MM.1S (cell line): ENCODE measurements at regions not wholly inside any gene's neighbourhood (a gene's known extent, or its start where the extent isn't known, plus 50 kb on each side); places are given as distances from the start of the nearest gene placed in this dataset.

ENCODE experiments used
- DNase-seq: peaks from one replicate; pipeline ENCODE4 v3.0.0-alpha.2; 2015
- H2AFZ ChIP-seq: fragments of 300-600 bp; sonication (generic); 2 replicates; pipeline ENCODE4 v1.6.0; 2016; ENCODE audit warnings: antibody characterized with exemption, low read length
- H3F3A ChIP-seq: fragments of 300-600 bp; sonication (generic); 2 replicates; pipeline ENCODE4 v1.6.1; 2016; ENCODE audit warnings: mild to moderate bottlenecking, antibody characterized with exemption, low read length, moderate library complexity, mixed read lengths; ENCODE audit not compliant: insufficient read depth
- H3K27ac ChIP-seq: fragments of 300-600 bp; sonication (generic); 2 replicates; pipeline ENCODE4 v1.5.1; 2016; ENCODE audit warnings: mild to moderate bottlenecking, low read length
- H3K27me3 ChIP-seq: fragments of 300-600 bp; sonication (generic); replicated peaks from 2 replicates; pipeline ENCODE4 v1.6.0; 2016; ENCODE audit warnings: low read length; ENCODE audit not compliant: insufficient read depth
- H3K36me3 ChIP-seq: fragments of 300-600 bp; sonication (generic); replicated peaks from 2 replicates; pipeline ENCODE4 v1.6.1; 2016; ENCODE audit warnings: mild to moderate bottlenecking, low read length, mixed read lengths; ENCODE audit not compliant: insufficient read depth
- H3K4me1 ChIP-seq: fragments of 300-600 bp; sonication (generic); 2 replicates; pipeline ENCODE4 v1.6.1; 2016; ENCODE audit warnings: low read length, mixed read lengths
- H3K4me2 ChIP-seq: fragments of 300-600 bp; sonication (generic); 2 replicates; pipeline ENCODE4 v1.6.0; 2016; ENCODE audit warnings: low read depth, low read length
- H3K4me3 ChIP-seq: fragments of 300-600 bp; sonication (generic); 2 replicates; pipeline ENCODE4 v1.5.1; 2016; ENCODE audit warnings: low read length, mixed read lengths
- H3K79me2 ChIP-seq: fragments of 300-600 bp; sonication (generic); 2 replicates; pipeline ENCODE4 v1.6.1; 2016; ENCODE audit warnings: mixed run types, low read length, mixed read lengths
- H3K9ac ChIP-seq: fragments of 300-600 bp; sonication (generic); 2 replicates; pipeline ENCODE4 v1.6.1; 2016; ENCODE audit warnings: low read length, mixed read lengths
- H3K9me2 ChIP-seq: fragments of 300-600 bp; sonication (generic); replicated peaks from 2 replicates; pipeline ENCODE4 v1.6.1; 2016; ENCODE audit warnings: mild to moderate bottlenecking, low read length, mixed read lengths; ENCODE audit not compliant: insufficient read depth
- H3K9me3 ChIP-seq: fragments of 300-600 bp; sonication (generic); replicated peaks from 2 replicates; pipeline ENCODE4 v1.6.1; 2016; ENCODE audit warnings: mild to moderate bottlenecking, low read length, mixed read lengths; ENCODE audit not compliant: insufficient read depth
- H4K20me1 ChIP-seq: fragments of 300-600 bp; sonication (generic); 2 replicates; pipeline ENCODE4 v1.6.1; 2016; ENCODE audit warnings: mild to moderate bottlenecking, low read length, moderate library complexity, mixed read lengths; ENCODE audit not compliant: insufficient read depth
- EZH2 ChIP-seq: fragments of 300-600 bp; sonication (generic); optimal IDR thresholded peaks from 2 replicates; pipeline ENCODE3; 2017; ENCODE audit warnings: low read depth, mild to moderate bottlenecking, antibody characterized with exemption, low read length, mixed read lengths
- EZH2phosphoT487 ChIP-seq: fragments of 300-600 bp; sonication (generic); IDR thresholded peaks from 2 replicates; pipeline ENCODE4 v1.6.1; 2018; ENCODE audit warnings: antibody characterized with exemption, low read length
- TF ChIP-seq, protein P1 (sequence below): fragments of 300-600 bp; sonication (generic); IDR thresholded peaks from 2 replicates; pipeline ENCODE4 v1.5.1; 2016; ENCODE audit warnings: antibody characterized with exemption, low read length, mixed read lengths

DNA sequence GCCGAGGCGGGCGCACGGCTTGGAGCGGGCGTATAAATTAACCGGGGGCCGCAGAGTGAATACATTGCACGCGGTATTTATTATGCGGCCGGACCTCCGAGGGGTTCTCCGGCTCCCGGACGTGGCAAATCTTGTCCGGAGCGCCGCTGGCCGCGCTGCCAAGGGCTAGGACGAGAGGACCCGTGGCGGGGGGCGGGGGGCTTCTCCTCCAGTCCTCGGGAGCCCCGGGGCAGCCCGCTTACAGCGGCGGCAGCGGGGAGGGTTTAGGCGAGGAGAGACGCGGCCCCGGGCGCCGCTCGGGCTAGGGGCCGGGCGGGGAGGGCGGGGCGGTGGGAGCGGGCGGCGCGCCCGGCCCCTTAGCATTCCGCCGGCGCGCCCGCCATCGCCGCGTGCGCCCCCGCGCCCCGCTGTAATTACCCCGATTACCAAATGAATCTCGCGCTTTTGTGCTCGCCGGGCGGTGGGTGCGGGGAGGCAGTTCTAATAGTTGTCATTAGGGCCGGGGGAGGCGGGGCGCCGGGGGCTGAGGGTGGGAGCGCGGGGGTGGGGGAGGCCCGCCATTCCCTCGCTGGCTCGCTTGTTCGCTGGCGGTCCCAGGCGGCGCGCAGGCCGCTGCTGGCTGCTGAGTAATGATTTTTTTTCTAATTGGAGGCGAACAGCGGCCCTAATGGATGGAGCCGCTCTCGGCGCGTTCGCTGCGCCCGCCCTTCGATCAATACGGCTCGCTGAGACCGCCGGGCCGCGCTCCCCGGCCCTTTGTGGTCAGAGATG is 276.6 kb downstream of the BCOR start:
- no peak overlapping the region for H3K4me3 ChIP-seq
- no peaks in the 10 kb centered on the region for H3K36me3 ChIP-seq
- H3K27me3 ChIP-seq = no peaks in the 10 kb centered on the region
- DNase-seq = no peak
- no peaks in the 10 kb centered on the region for H3K9me2 ChIP-seq
- no peaks in the 10 kb centered on the region for H3K4me1 ChIP-seq
- no peaks in the 10 kb centered on the region for H3K79me2 ChIP-seq
- no peak overlapping the region for H3K27ac ChIP-seq
- no peak overlapping the region for H3K9ac ChIP-seq
- no peaks in the 10 kb centered on the region for H4K20me1 ChIP-seq
- TF ChIP-seq, protein P1, sequence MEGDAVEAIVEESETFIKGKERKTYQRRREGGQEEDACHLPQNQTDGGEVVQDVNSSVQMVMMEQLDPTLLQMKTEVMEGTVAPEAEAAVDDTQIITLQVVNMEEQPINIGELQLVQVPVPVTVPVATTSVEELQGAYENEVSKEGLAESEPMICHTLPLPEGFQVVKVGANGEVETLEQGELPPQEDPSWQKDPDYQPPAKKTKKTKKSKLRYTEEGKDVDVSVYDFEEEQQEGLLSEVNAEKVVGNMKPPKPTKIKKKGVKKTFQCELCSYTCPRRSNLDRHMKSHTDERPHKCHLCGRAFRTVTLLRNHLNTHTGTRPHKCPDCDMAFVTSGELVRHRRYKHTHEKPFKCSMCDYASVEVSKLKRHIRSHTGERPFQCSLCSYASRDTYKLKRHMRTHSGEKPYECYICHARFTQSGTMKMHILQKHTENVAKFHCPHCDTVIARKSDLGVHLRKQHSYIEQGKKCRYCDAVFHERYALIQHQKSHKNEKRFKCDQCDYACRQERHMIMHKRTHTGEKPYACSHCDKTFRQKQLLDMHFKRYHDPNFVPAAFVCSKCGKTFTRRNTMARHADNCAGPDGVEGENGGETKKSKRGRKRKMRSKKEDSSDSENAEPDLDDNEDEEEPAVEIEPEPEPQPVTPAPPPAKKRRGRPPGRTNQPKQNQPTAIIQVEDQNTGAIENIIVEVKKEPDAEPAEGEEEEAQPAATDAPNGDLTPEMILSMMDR = no peak
- TF ChIP-seq EZH2 = no peak
- no peak for TF ChIP-seq EZH2phosphoT487
- no peak overlapping the region for H3K4me2 ChIP-seq
- H2AFZ ChIP-seq = no peak overlapping the region
- no peaks in the 10 kb centered on the region for H3F3A ChIP-seq
- no peaks in the 10 kb centered on the region for H3K9me3 ChIP-seq

DNA sequence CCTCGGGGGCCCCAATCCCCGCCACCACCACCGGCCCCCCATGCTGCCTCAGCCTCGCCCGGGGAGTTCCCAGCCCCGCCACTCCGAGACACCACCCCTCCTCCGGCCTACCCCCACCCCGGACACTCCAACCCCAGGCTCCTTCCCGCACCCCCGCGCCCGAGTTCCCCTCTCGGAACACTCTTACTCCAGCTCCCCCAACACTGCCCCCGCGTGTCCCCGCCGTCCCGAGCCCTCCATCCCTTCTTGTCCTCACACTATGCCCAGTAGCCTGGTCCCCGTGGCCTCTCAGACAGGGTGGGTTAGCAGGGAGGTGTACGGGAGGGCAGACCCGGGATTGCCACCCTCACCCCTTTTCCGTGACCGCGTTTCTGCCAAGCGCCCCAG is 276.1 kb downstream of the BCOR start:
- H3K9me3 ChIP-seq = no peaks in the 10 kb centered on the region
- no peak overlapping the region for H3K4me2 ChIP-seq
- H3K4me3 ChIP-seq = no peak overlapping the region
- no peaks in the 10 kb centered on the region for H3F3A ChIP-seq
- no peak overlapping the region for H3K27ac ChIP-seq
- no peaks in the 10 kb centered on the region for H3K4me1 ChIP-seq
- DNase-seq = no peak
- H3K9me2 ChIP-seq = no peaks in the 10 kb centered on the region
- H3K27me3 ChIP-seq = no peaks in the 10 kb centered on the region
- H2AFZ ChIP-seq = no peak overlapping the region
- no peaks in the 10 kb centered on the region for H4K20me1 ChIP-seq
- no peak overlapping the region for H3K9ac ChIP-seq
- H3K36me3 ChIP-seq = no peaks in the 10 kb centered on the region
- H3K79me2 ChIP-seq = no peaks in the 10 kb centered on the region
- TF ChIP-seq EZH2 = no peak
- no peak for TF ChIP-seq EZH2phosphoT487
- TF ChIP-seq, protein P1 = no peak

DNA sequence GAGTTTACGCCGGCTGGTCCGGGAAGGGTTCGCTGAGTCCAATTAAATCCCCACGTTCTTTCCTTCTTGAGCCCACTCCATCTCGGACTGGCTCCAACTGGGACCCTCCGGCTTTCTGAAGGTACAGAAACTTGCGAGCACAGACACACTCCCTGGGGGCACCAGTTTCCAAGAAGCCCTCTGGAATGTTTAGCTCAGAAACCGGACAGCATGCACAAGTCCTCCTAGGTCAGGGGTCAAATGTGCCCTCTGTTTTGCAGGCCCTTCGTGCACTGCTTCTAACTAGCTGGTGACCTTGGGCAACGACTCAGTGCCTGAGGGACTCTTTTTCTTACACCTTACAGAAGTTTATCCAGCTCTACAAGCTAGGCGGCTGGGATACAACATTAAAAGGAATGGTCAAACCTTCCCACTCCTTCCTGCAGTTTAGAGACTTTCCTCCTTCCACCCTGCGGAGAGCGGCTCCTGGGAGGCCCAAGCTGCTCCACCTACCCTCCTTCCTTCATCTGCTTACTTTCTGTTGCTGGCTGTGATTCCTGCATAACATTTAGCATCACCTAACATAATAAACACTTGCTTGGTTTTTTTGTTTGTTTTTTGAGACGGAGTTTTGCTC is 275.5 kb downstream of the BCOR start:
- Histone ChIP-seq H4K20me1 (no peaks in the 10 kb centered on the region), H3K4me2 (no peak overlapping the region), H3F3A (no peaks in the 10 kb centered on the region), H3K9ac (no peak overlapping the region), H3K4me1 (no peaks in the 10 kb centered on the region), H3K27ac (no peak overlapping the region), H3K27me3 (no peaks in the 10 kb centered on the region), H3K79me2 (no peaks in the 10 kb centered on the region), H3K9me3 (no peaks in the 10 kb centered on the region), H3K36me3 (no peaks in the 10 kb centered on the region), H2AFZ (no peak overlapping the region), H3K9me2 (no peaks in the 10 kb centered on the region), H3K4me3 (no peak overlapping the region)
- TF ChIP-seq, protein P1 = no peak
- no peak for TF ChIP-seq EZH2phosphoT487
- TF ChIP-seq EZH2 = no peak
- no peak for DNase-seq
